ENCODE measurements at regions not wholly inside any gene's neighbourhood (a gene's known extent, or its start where the extent isn't known, plus 50 kb on each side); places are given as distances from the start of the nearest gene placed in this dataset.
"Not testable (repeated sequence)": the region's sequence is repeated elsewhere in the genome, so short reads cannot be mapped to it uniquely, and the experiment has no call there.

DNA sequence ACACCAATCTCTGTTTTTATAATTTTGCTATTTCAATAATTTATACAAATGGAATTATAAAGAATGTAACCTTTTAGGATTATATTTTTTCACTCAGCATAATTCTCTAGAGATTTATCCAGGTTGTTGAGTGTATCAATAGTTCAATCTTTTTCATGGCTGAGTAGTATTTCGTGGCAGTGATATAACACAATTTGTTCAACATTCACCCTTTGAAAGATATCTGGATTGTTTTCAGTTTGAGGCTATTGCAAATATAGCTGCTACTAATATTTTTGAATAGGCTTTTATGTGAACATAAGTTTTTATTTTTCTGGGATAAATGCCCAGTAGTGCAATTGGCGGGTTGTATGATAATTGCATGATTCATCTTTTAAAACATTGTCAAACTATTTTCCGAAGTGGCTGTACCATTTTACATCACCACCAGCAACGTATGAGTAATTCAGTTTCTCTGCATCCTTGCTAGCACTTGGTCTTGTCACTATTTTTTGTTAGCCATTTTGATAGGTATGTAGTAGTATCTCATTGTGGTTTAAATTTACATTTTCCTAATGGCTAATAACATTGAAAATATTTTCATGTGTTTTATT lies 55.6 kb upstream of the ABCD3 start:
- no peak for DNase-seq

DNA sequence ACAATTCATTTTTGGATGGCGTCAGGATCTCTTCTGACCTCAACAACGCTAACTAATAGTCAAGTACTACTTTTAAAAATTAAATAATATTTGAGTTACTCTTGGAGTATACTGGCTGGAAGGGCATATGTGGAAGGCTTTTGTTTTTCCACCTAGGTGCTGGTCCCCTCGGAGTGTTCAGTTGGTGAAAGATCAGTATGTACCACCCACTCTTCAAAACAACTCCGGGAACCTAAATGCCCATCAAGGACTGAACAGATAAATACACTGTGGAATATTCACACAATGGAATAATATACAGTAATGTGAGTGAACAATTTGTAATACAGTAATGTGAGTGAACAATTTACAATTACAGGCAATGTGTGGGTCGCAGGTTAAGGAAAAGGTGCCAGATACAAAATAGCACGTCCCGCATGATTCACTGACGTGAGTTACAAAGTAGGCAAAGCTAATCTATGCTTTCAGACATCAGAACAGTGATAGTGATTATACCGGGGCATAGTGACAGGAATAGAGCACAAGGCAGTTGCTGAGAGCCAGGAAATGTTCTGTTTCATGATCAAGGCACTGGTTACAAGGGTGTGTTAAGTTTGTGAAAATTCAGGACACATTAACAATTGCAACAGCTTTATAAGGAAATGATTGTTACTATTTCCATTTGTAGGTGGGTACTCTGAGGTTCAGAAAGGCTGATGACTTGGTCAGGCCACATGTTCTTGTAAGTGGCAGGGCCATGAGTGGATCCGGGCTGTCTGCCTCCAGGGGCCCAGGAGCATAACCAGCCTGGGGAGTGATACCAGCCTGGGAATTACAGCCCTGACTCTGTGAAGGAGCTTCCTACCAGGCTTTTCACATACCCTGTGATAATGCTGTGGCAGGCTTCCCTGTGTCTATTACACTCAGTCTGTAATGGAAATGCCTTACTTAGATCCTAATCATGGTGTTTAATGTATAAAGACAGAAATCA lies 59.3 kb upstream of the ABCD3 start:
- no peak for DNase-seq

DNA sequence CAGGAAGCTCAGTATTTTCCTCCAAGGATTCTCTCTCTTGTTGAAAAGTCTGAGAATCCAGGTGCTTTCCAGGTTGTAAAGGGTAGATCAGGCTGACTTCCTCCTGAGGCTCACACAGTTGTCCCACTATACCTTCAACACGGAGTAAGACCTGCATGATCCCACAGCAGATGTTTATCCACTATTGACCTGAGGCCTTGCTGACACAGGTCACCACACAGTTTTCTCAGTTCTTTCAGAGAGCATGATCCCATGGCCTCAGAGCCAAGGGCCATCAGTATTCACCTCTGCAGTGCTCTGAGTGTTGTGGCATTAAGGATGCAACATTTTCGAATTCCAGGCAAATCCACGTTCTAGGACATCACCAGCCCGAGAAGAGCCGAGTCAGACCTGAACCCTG lies 60.5 kb upstream of the ABCD3 start:
- no peak for DNase-seq

DNA sequence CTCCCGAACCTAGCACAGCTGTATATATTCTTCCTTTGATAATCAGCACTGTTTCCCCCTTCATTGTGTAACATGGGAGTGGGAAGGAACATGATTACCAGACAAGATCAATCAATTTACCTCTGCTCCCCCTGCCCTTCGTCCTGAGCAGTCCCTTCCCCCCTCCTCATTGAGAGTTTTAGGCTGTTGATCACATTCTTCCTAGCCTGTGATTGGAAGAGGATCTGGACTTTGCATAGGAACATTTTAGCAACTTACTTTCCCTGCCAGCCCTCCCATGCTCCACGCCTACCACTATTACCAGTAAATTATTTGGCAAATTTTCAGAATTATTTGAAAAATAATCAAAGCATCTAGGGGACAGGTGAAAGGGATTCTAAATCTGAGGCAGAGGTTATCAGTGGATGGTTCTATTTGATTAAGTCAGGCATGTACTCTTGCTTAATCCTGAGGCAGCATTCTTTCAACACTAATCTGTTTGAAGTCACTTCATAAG lies 62.7 kb upstream of the ABCD3 start:
- no peak for DNase-seq

DNA sequence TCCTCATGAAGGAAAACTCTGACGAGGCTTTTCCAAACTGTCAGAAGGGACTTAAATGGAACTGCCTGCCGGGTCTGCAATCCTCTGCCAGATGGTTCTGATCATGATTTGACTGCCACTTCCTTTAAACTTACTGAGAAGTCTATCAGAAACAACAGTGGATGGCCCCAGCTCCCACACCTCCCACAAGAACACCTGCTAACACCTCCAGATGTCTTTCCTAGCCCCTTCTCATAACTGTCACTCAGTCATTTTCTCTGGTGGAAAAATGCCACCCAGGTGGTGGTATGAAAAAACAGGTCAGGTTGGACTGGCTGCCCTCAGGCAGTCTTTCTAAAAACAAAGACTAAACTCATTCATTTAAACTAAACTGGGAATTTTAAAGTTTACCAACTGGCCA lies 66.7 kb upstream of the ABCD3 start:
- DNase-seq, result no peak

DNA sequence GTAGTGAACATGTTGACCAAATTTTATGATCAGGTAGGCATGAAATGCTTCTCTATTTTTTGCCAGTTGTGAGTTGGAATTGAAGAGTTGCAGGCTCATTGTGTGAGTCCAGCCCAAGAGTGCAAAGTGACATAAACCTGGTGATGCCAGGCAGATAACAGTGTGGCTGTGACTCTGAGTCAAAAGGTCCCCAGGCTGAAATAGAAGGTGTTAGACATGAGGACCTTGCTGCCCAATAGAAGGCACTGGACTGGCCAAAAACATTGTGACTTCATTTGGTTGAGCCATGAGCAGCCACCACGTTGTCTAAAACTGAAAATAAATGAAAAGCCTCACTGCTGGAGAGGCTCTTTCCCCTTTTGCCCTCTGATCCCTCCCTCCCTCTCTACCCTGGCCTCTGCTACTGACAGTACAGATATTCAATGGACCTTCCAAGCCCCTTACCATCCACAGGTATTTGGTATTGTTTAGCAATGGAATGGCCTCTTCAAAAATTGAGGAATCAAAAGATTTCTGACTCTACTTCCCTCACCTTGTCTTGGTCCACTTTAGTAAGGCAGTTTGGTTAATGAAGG lies 67.8 kb upstream of the ABCD3 start:
- no peak for DNase-seq

DNA sequence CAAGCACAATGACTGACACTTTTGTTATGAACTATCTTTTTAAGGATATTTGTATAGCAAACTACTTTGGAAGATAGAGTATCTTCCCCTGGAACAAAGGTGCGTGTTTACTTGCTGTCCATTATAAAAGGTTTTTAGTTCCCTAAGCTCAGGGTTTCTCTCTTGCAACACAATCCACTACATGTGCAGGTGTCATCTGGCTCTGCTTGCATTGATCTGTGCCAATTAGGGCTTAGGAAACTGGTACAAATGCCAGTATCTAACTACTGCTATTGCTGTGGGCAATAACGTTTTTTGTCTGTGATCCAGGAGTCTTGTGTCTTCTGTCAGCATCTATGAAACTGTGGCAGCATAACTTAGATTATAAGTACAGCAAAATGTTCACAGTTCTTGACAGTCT lies 68.3 kb upstream of the ABCD3 start:
- DNase-seq, result peak; percentile 26

DNA sequence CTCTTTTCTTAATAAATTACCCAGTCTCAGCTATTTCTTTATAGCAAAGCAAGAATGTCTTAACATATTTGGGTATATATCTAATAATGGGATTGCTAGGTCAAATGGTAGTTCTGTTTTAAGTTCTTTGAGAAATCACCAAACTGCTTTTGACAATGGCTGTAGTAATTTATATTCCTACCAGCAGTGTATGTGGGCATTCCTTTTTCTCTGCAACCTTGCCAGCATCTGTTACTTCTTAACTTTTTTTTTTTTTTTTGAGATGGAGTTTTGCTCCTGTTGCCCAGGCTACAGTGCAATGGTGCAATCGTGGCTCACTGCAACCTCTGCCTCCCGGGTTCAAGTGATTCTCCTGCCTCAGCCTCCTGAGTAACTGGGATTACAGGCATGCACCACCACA lies 69.8 kb upstream of the ABCD3 start:
- not testable (repeated sequence) for DNase-seq

DNA sequence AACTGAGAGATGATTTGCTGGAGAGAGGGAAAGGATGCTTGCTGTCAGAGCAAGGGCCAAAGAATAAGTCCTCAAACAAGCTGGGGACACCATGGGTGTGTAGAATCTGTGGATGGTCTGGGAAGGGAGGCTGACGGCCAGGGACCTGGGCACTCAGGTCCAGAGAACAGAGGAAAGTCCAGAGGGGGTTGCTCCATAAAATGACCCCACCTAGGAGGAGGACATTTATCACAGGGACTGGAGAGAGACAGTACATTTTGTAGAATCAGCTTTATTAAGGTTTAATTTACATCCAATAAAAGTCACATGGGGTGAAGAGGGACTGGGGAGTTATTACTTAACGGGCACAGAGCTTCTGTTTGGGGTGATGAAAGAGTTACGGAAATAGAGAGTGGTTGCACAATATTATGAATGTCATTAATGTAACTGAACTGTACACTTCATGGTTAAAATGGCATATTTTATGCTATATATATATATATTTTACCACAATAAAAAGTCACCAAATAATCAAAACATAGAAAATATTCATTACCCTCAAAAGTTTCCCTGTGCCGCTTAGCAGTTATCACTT lies 73.0 kb upstream of the ABCD3 start:
- DNase-seq, result no peak

DNA sequence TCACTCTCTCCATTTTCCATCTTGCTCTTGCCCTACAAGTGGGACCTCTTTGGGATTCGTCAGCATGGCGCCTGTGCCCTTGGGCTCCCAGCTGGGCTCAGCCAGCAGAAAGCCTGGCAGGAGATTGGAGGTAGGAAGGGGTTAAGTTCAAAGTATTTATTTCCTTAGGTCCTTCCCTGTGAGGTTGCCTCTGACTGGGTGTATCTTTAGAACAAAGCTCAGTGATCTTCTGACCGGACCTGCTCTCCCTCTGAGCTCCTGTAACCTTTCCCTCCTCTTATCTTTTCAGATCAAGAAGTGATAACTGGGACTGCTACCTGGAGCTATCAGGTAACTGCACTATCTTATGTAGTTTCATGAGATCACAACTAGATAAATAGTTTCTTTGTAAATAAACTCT lies 75.8 kb upstream of the ABCD3 start:
- no peak for DNase-seq

DNA sequence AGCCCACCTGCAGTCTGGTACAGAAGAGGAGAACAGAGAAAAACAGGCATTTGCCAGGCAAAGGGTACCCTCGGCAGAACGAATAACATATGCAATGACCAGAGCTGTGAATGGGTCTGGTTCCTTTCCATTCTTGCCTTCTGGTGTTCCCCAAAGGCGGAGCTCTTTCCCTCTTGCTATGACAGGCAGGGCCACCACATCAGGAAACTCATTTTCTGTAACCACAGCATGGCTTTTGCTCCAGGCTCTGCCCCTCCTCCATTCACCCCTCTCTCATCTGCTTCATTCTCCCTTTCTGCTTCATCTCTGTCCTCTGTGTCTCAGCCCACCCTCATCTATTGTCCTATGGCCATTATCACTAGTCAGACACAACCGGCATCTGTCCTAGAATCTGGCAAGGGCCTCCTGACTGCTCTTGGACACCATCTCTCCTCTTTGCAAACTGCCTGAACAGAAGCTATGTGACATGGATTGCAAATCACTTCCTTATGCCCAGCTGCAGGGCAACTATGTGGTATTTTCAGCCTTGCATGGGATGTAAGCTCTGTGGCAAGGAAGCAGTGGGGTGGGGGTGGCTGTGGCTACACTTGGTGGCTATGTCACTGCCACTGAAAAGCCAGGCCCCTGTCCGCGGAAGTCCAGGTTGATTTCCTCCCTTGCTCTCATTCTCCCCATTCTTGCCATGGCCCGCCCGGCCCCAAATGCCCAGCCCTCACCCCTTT lies 78.8 kb upstream of the ABCD3 start:
- DNase-seq, result no peak

DNA sequence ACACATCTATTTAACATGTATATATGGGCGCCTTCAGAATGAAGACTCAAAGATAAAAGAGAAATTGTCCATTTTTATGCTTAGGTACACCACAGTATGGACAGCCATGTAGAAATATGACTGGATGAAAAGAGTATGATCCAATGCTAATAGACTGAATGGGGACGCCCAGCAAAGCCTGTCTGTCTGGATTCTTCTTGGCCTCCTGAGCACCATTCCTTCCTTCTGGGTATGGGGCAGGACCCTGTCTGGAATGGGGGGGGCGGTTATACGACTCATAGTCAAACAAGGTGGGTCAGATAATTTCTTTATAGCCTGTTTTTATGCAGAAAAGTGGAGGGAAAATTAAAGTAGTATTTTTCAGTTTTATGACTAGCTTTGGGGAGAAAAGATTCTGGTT lies 81.2 kb upstream of the ABCD3 start:
- no peak for DNase-seq

DNA sequence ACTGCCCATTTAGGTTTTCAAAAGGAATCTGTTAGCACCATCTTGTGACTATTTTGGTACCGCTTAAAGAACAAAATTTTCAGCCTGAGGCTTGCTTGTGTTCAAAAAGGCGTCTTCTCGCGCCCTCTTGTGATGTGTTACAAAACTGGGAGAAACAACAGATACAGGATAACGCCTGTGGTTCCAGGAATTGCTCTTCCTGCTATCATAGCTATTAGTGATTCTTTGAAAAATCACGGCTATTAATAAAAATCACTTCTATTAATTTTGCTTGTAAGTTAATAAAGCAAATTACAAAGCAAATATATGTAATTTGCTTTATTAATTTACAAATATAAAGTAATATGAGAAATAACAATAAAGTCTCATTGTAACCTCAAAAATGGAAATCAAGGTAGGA lies 82.2 kb upstream of the ABCD3 start:
- DNase-seq, result peak; percentile 82

DNA sequence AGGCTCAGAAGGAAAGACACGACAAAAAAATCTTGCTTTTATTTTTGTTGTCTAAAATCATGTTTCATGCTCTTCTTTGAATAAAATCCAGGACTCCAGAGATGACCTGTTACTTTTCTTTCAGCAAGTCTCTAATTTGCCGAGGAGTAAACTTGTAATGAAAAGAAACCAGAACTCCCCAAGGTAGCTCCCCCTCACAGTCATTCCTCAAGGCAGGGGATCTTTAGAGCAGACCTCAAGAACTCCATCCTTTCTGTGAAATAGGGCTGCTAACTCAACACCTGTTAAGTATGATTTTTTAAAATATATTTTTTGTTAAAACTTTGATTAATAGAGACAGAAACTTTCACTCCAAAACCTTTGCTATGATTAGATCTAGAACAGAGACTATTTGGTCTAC lies 82.7 kb upstream of the ABCD3 start:
- no peak for DNase-seq

DNA sequence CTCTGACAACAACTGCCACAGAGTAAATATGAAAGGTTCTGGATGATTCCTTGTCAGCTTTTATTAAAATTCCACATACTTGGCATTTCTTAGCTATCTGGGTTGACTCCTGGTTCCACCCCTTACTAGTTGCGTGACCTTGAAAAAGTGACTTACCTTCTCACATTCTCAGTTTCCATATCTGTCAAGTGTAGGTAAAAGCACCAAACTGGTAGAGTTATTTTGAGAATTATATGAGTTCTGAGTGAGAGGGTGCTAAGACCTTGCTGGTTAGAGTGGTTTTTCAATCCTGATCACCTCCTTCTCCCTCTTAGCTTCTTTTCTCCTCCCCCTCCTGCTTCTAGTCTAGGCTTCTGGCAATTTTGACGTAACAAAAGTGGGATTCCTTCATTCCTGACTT lies 83.4 kb upstream of the ABCD3 start:
- no peak for DNase-seq

DNA sequence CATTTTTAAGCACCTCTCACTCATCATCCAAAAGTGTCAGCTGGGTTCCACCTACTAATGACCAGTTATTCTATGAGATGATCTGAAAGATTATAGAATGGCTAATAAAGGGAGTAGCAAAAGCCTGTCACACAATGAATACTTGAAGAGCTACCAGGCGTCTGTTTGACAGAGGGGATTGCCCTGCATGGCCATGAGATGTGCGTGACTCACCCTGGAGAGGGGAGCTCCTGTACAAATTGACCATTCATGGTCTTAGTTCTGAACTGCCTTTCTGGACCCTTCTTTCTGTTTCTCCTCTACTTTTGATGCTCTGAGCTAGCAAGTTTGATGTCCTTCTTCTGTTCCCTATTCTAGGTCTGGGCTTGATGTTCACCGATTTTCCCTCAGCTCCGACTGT lies 85.2 kb upstream of the ABCD3 start:
- no peak for DNase-seq

DNA sequence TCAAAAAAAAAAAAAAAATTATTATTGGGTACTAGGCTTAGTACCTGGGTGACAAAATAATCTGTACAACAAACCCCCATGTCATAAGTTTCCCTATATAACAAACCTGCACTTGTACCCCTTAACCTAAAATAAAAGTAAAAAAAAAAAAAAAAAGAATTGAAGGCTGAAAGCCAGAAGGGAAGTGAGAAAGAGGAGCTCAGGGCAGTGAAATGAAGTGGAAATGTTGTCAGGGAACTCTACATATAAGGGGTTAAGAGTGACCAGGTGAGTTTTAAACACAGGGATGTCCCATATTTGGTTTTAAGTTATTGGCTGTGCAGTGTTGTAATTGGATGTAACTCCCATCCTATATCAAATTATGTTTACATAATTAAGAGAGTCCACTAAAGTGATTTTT lies 85.7 kb upstream of the ABCD3 start:
- no peak for DNase-seq

DNA sequence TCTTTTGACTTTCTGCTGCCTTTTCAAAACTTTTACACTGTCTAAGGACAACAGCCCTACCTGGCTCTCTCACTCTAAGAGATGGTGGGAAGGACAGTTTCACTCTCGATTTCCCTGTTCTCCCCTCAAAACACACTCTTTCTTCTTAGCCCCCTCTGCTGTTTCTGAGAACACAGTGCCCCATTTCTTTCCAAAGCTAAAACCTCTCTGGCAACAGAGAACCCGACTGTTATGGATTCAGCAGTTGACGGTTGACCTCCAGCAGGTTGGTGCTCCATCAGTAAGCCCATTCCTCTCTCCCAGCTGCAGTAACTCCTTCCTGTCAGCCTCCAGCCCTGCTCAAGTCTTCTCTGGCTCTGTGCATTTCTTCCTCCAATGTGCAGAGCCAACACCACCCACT lies 88.2 kb upstream of the ABCD3 start:
- no peak for DNase-seq

DNA sequence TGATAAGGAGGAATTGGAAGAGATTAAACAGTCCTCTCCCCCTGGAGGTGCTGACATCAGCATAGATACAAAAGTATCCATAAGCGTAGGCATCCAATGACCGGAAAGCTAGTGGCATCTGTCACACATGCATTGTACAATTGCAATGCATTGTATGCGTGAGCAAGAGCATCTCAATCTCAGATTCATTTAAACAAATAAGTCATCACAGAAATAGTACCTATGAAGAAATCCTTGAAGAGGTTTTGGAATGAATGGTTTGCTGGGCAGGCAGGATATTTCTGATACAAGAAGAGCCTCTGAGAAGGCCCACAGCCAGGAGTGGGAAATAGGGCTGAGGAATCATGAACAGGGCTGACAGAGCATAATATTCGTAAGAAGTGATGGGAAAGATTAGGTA lies 88.9 kb upstream of the ABCD3 start:
- no peak for DNase-seq

DNA sequence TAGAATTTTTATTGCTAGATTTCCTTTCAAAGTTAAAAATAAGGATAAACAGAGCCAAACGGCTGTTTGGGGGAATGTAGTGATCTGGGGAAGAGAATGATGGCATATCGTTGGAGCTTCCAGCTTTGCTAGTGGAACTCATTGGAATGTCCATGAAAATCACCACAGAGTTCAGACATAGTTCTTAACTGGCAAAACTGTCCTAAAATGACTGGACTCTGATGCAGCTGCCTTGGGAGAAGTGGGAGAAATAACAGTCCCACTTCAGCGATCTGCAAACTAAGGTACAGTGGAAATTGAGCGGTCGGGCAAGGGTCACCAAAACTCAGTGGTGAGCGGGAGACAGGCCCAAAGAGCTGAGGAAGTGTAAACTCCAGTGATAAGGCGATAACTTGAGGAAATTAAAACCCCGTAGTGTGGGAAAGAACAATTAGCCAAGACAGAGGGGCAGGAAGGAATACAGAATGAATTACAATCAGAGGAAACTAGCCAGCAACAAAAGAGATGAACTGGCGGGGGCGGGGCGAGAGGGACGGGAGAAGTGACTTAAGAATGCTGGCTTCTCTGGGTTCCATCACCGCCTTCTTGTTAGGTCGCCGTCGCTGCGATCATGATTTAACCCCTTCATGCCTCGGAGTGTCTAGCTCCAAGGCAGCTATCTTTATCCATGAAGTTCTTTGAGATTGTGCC lies 89.8 kb upstream of the ARHGAP29 start:
- no peak for DNase-seq

DNA sequence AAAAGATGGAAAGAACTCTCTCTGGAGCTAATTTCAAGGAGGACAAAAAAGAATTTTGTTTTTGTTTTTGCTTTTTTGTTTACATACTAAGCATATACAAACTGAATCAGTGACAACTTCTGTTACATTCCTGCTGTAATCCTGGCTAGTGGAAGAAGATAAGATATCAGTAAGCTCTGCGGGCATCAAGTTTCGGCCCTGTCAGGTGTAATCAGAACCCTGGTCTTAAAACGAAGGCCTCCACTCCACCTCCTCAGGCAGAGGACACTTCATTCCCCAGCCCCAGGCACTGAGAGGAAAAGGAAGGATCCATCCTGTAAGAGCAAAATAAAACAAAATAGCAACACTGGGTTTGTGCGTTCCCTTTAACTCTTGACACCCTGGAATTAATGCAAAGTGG lies 88.9 kb upstream of the ARHGAP29 start:
- DNase-seq, result no peak
